ENCODE measurements at regions not wholly inside any gene's neighbourhood (a gene's known extent, or its start where the extent isn't known, plus 50 kb on each side); places are given as distances from the start of the nearest gene placed in this dataset.
"Not testable (repeated sequence)": the region's sequence is repeated elsewhere in the genome, so short reads cannot be mapped to it uniquely, and the experiment has no call there.

- DNase-seq: no peak
- CTCF ChIA-PET: no interaction called here
- 90% methylated on average over 4 of the region's 4 CpGs for WGBS (ENCODE audit: insufficient coverage)
- H3K9me3 ChIP-seq (ENCODE audit: control extremely low read depth in 1 of 5, control insufficient read depth in 4 of 5, insufficient read depth in 2 of 5, low read depth in 1 of 5, low read length in 4 of 5): peaks cover 0 to 12% (median 0%) of the 10 kb centered on the region in 5 experiments
- H3K4me1 ChIP-seq (ENCODE audit: control extremely low read depth in 1 of 4, control insufficient read depth in 4 of 4, insufficient read depth in 4 of 4, low read length in 3 of 4): no peaks in the 10 kb centered on the region
- H3K36me3 ChIP-seq (ENCODE audit: control insufficient read depth in 4 of 4, insufficient read depth in 4 of 4, low read length in 3 of 4): no peaks in the 10 kb centered on the region
- no peak overlapping the region for H3K4me3 ChIP-seq (ENCODE audit: control insufficient read depth in 1 of 7, extremely low read depth in 1 of 7, insufficient read depth in 4 of 7, low read depth in 2 of 7, low read length in 6 of 7)
- H3K27ac ChIP-seq (ENCODE audit: insufficient read depth in 1 of 2, low read depth in 1 of 2, low read length in 2 of 2, poor library complexity in 1 of 2, severe bottlenecking in 2 of 2): no peak overlapping the region
- POLR2A ChIA-PET: no interaction called here
- no peaks in the 10 kb centered on the region for H3K27me3 ChIP-seq (replicated peaks in 2 of 5; ENCODE audit: control insufficient read depth in 4 of 5, insufficient read depth in 5 of 5, low read length in 4 of 5)
These were observed 269.8 kb upstream of the TMC3 start for GRCh38 chr15:81643771-81644170.

DNA sequence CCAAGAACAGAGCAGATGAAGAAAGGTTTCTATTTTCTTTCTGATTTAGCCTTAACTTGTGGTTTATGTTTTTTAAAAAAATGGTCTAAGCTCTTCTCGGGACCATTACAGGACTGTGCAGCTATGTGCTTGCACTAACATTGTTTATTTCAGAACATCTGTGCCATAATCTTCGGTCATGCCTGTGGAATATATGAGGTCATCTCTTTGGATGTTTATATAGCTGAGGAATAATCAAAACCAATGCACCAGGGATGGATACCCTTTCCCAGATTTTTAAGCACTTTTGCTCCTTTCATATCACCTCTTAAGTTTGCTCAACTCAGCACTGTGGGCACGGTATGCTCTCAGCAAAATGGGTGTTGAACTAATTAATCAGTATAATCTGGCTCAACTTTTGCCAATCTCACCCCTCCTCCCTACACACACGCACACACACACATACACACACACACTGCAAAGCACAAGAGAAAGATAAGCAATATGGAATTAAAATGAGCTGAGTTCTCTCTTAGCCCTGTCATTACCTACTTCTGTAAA, 268.5 kb upstream of the TMC3 start:
- DNase-seq: no peak
- Histone ChIP-seq H3K4me1 (ENCODE audit: control extremely low read depth in 1 of 4, control insufficient read depth in 4 of 4, insufficient read depth in 4 of 4, low read length in 3 of 4) (no peaks in the 10 kb centered on the region), H3K9me3 (ENCODE audit: control extremely low read depth in 1 of 5, control insufficient read depth in 4 of 5, insufficient read depth in 2 of 5, low read depth in 1 of 5, low read length in 4 of 5) (peaks cover 0 to 12% (median 0%) of the 10 kb centered on the region in 5 experiments), H3K36me3 (ENCODE audit: control insufficient read depth in 4 of 4, insufficient read depth in 4 of 4, low read length in 3 of 4) (no peaks in the 10 kb centered on the region), H3K27ac (ENCODE audit: insufficient read depth in 1 of 2, low read depth in 1 of 2, low read length in 2 of 2, poor library complexity in 1 of 2, severe bottlenecking in 2 of 2) (no peak overlapping the region), H3K4me3 (ENCODE audit: control insufficient read depth in 1 of 7, extremely low read depth in 1 of 7, insufficient read depth in 4 of 7, low read depth in 2 of 7, low read length in 6 of 7) (no peak overlapping the region), H3K27me3 (replicated peaks in 2 of 5; ENCODE audit: control insufficient read depth in 4 of 5, insufficient read depth in 5 of 5, low read length in 4 of 5) (no peaks in the 10 kb centered on the region)
- ChIA-PET POLR2A (no interaction called here), CTCF (no interaction called here)
- 100% methylated on average over 2 of the region's 4 CpGs for WGBS (ENCODE audit: insufficient coverage)

- WGBS (ENCODE audit: insufficient coverage): 100% methylated on average over 1 of the region's 2 CpGs
- H3K9me3 ChIP-seq (ENCODE audit: control extremely low read depth in 1 of 5, control insufficient read depth in 4 of 5, insufficient read depth in 2 of 5, low read depth in 1 of 5, low read length in 4 of 5): peaks cover 0 to 12% (median 0%) of the 10 kb centered on the region in 5 experiments
- H3K4me3 ChIP-seq (ENCODE audit: control insufficient read depth in 1 of 7, extremely low read depth in 1 of 7, insufficient read depth in 4 of 7, low read depth in 2 of 7, low read length in 6 of 7); DNase-seq; H3K4me1 ChIP-seq (ENCODE audit: control extremely low read depth in 1 of 4, control insufficient read depth in 4 of 4, insufficient read depth in 4 of 4, low read length in 3 of 4); H3K27me3 ChIP-seq (replicated peaks in 2 of 5; ENCODE audit: control insufficient read depth in 4 of 5, insufficient read depth in 5 of 5, low read length in 4 of 5); POLR2A ChIA-PET; CTCF ChIA-PET; H3K36me3 ChIP-seq (ENCODE audit: control insufficient read depth in 4 of 4, insufficient read depth in 4 of 4, low read length in 3 of 4); H3K27ac ChIP-seq (ENCODE audit: insufficient read depth in 1 of 2, low read depth in 1 of 2, low read length in 2 of 2, poor library complexity in 1 of 2, severe bottlenecking in 2 of 2): not testable (repeated sequence)
These were observed 262.1 kb upstream of the TMC3 start for GRCh38 chr15:81636064-81636463.

GRCh38 chr15:81633889-81634288, 259.9 kb upstream of the TMC3 start:
- ChIA-PET POLR2A (no interaction called here), CTCF (no interaction called here)
- 96% methylated on average over 4 of the region's 6 CpGs for WGBS (ENCODE audit: insufficient coverage)
- no peak overlapping the region for H3K27ac ChIP-seq (ENCODE audit: insufficient read depth in 1 of 2, low read depth in 1 of 2, low read length in 2 of 2, poor library complexity in 1 of 2, severe bottlenecking in 2 of 2)
- peaks cover 0 to 2% (median 0%) of the 10 kb centered on the region in 5 experiments for H3K9me3 ChIP-seq (ENCODE audit: control extremely low read depth in 1 of 5, control insufficient read depth in 4 of 5, insufficient read depth in 2 of 5, low read depth in 1 of 5, low read length in 4 of 5)
- no peak for DNase-seq
- H3K27me3 ChIP-seq (replicated peaks in 2 of 5; ENCODE audit: control insufficient read depth in 4 of 5, insufficient read depth in 5 of 5, low read length in 4 of 5): no peaks in the 10 kb centered on the region
- H3K36me3 ChIP-seq (ENCODE audit: control insufficient read depth in 4 of 4, insufficient read depth in 4 of 4, low read length in 3 of 4): no peaks in the 10 kb centered on the region
- no peak overlapping the region for H3K4me3 ChIP-seq (ENCODE audit: control insufficient read depth in 1 of 7, extremely low read depth in 1 of 7, insufficient read depth in 4 of 7, low read depth in 2 of 7, low read length in 6 of 7)
- no peaks in the 10 kb centered on the region for H3K4me1 ChIP-seq (ENCODE audit: control extremely low read depth in 1 of 4, control insufficient read depth in 4 of 4, insufficient read depth in 4 of 4, low read length in 3 of 4)

GRCh38 chr15:81625896-81626295, 251.9 kb upstream of the TMC3 start:
- Histone ChIP-seq H3K4me3 (ENCODE audit: control insufficient read depth in 1 of 7, extremely low read depth in 1 of 7, insufficient read depth in 4 of 7, low read depth in 2 of 7, low read length in 6 of 7) (no peak overlapping the region), H3K27ac (ENCODE audit: insufficient read depth in 1 of 2, low read depth in 1 of 2, low read length in 2 of 2, poor library complexity in 1 of 2, severe bottlenecking in 2 of 2) (no peak overlapping the region), H3K27me3 (replicated peaks in 2 of 5; ENCODE audit: control insufficient read depth in 4 of 5, insufficient read depth in 5 of 5, low read length in 4 of 5) (no peaks in the 10 kb centered on the region), H3K36me3 (ENCODE audit: control insufficient read depth in 4 of 4, insufficient read depth in 4 of 4, low read length in 3 of 4) (no peaks in the 10 kb centered on the region), H3K4me1 (ENCODE audit: control extremely low read depth in 1 of 4, control insufficient read depth in 4 of 4, insufficient read depth in 4 of 4, low read length in 3 of 4) (peaks cover 0 to 7% (median 1%) of the 10 kb centered on the region in 4 experiments), H3K9me3 (ENCODE audit: control extremely low read depth in 1 of 5, control insufficient read depth in 4 of 5, insufficient read depth in 2 of 5, low read depth in 1 of 5, low read length in 4 of 5) (no peaks in the 10 kb centered on the region)
- DNase-seq: no peak
- 100% methylated on average over 1 of the region's 2 CpGs for WGBS (ENCODE audit: insufficient coverage)
- ChIA-PET POLR2A (no interaction called here), CTCF (no interaction called here)

DNA sequence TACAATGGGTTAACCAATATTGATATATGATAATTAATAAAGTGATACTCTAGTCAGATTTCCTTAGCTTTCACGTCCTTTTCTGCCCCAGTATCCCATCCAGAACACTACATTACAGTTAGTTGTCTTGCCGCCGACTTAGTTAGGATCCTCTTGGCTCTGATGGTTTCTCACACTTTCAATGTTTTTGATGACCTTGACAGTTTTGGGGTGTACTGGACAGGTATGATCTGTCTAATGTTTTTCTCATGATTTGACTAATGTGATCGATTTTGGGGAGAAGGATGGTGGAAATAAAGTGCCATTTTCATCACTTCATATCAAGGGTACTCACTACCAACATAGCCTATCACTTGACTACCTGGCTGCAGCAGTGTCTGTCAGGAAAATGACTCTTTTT, 245.0 kb upstream of the TMC3 start:
- WGBS (ENCODE audit: insufficient coverage): no CpG with 5 or more reads among the region's 4 CpGs
- no peaks in the 10 kb centered on the region for H3K36me3 ChIP-seq (ENCODE audit: control insufficient read depth in 4 of 4, insufficient read depth in 4 of 4, low read length in 3 of 4)
- no peaks in the 10 kb centered on the region for H3K27me3 ChIP-seq (replicated peaks in 2 of 5; ENCODE audit: control insufficient read depth in 4 of 5, insufficient read depth in 5 of 5, low read length in 4 of 5)
- H3K4me1 ChIP-seq (ENCODE audit: control extremely low read depth in 1 of 4, control insufficient read depth in 4 of 4, insufficient read depth in 4 of 4, low read length in 3 of 4): no peaks in the 10 kb centered on the region
- ChIA-PET CTCF (no interaction called here), POLR2A (no interaction called here)
- H3K4me3 ChIP-seq (ENCODE audit: control insufficient read depth in 1 of 7, extremely low read depth in 1 of 7, insufficient read depth in 4 of 7, low read depth in 2 of 7, low read length in 6 of 7): no peak overlapping the region
- peaks cover 0 to 4% (median 0%) of the 10 kb centered on the region in 5 experiments for H3K9me3 ChIP-seq (ENCODE audit: control extremely low read depth in 1 of 5, control insufficient read depth in 4 of 5, insufficient read depth in 2 of 5, low read depth in 1 of 5, low read length in 4 of 5)
- no peak for DNase-seq
- no peak overlapping the region for H3K27ac ChIP-seq (ENCODE audit: insufficient read depth in 1 of 2, low read depth in 1 of 2, low read length in 2 of 2, poor library complexity in 1 of 2, severe bottlenecking in 2 of 2)

GRCh38 chr15:81612631-81613030, 238.6 kb upstream of the TMC3 start:
- ChIA-PET POLR2A (no interaction called here), CTCF (no interaction called here)
- no peaks in the 10 kb centered on the region for H3K27me3 ChIP-seq (replicated peaks in 2 of 5; ENCODE audit: control insufficient read depth in 4 of 5, insufficient read depth in 5 of 5, low read length in 4 of 5)
- no peak for DNase-seq
- peaks cover 0 to 5% (median 2%) of the 10 kb centered on the region in 4 experiments for H3K4me1 ChIP-seq (ENCODE audit: control extremely low read depth in 1 of 4, control insufficient read depth in 4 of 4, insufficient read depth in 4 of 4, low read length in 3 of 4)
- H3K4me3 ChIP-seq (ENCODE audit: control insufficient read depth in 1 of 7, extremely low read depth in 1 of 7, insufficient read depth in 4 of 7, low read depth in 2 of 7, low read length in 6 of 7): no peak overlapping the region
- WGBS (ENCODE audit: insufficient coverage): 100% methylated on average over 1 of the region's 2 CpGs
- no peaks in the 10 kb centered on the region for H3K36me3 ChIP-seq (ENCODE audit: control insufficient read depth in 4 of 4, insufficient read depth in 4 of 4, low read length in 3 of 4)
- H3K27ac ChIP-seq (ENCODE audit: insufficient read depth in 1 of 2, low read depth in 1 of 2, low read length in 2 of 2, poor library complexity in 1 of 2, severe bottlenecking in 2 of 2): no peak overlapping the region
- H3K9me3 ChIP-seq (ENCODE audit: control extremely low read depth in 1 of 5, control insufficient read depth in 4 of 5, insufficient read depth in 2 of 5, low read depth in 1 of 5, low read length in 4 of 5): no peaks in the 10 kb centered on the region

Data from common myeloid progenitor, CD34-positive (primary cell).